NCI-H1417 treated with DMSO at 0.1 percent for 48 hours (cell line): ENCODE measurements at regions not wholly inside any gene's neighbourhood (a gene's known extent, or its start where the extent isn't known, plus 50 kb on each side); places are given as distances from the start of the nearest gene placed in this dataset.
A peak's percentile ranks its signal among the peaks of the same experiment; 100 is the strongest.

Experiments used
- DNase-seq: peaks from one replicate; lab custom pipeline; 2025; lab: John Stamatoyannopoulos, UW

GRCh38 chr16:85346404-85347212, 234.3 kb upstream of the CIBAR2 start:
- no peak for DNase-seq

- DNase-seq, result no peak
Measured at GRCh38 chr16:85347213-85347591, 234.9 kb upstream of the CIBAR2 start.

GRCh38 chr16:85348065-85348840, 236.0 kb upstream of the CIBAR2 start:
- no peak for DNase-seq

GRCh38 chr16:85348911-85349334, 236.7 kb upstream of the CIBAR2 start:
- no peak for DNase-seq

- no peak for DNase-seq
Measured at GRCh38 chr16:85349365-85350145, 237.3 kb upstream of the CIBAR2 start.

GRCh38 chr16:85350146-85350728, 238.0 kb upstream of the CIBAR2 start:
- DNase-seq, result no peak

GRCh38 chr16:85350973-85351372, 238.7 kb upstream of the CIBAR2 start:
- DNase-seq, result peak; percentile 35

GRCh38 chr16:85353013-85353412, 240.7 kb upstream of the CIBAR2 start:
- DNase-seq, result no peak

- no peak for DNase-seq
Measured at GRCh38 chr16:85353839-85354685, 241.8 kb upstream of the CIBAR2 start.

GRCh38 chr16:85354686-85355514, 242.6 kb upstream of the CIBAR2 start:
- no peak for DNase-seq

- no peak for DNase-seq
Measured at GRCh38 chr16:85355515-85355837, 243.2 kb upstream of the CIBAR2 start.

GRCh38 chr16:85356157-85356556, 243.9 kb upstream of the CIBAR2 start:
- DNase-seq, result no peak

GRCh38 chr16:85357323-85357722, 245.1 kb upstream of the CIBAR2 start:
- no peak for DNase-seq

- DNase-seq, result no peak
Measured at GRCh38 chr16:85357924-85358505, 245.7 kb upstream of the CIBAR2 start.

- DNase-seq, result no peak
Measured at GRCh38 chr16:85358704-85359146, 246.5 kb upstream of the CIBAR2 start.

- no peak for DNase-seq
Measured at GRCh38 chr16:85359147-85359822, 247.0 kb upstream of the CIBAR2 start.

GRCh38 chr16:85360323-85361277, 248.3 kb upstream of the CIBAR2 start:
- peak; percentile 96 for DNase-seq

GRCh38 chr16:85361441-85362118, 249.3 kb upstream of the CIBAR2 start:
- DNase-seq, result no peak
